Astrocyte (in vitro differentiated cells and primary cell): ENCODE measurements at regions not wholly inside any gene's neighbourhood (a gene's known extent, or its start where the extent isn't known, plus 50 kb on each side); places are given as distances from the start of the nearest gene placed in this dataset.

ENCODE experiments used
- DNase-seq: peaks from one replicate; pipeline ENCODE4 v3.0.0-alpha.2; 2010; ENCODE audit warnings: low read depth
- FAIRE-seq: peaks from 2 replicates; lab custom pipeline; 2011; peaks lifted over from hg19 to GRCh38; lab: Jason Lieb, UNC
- H2AFZ ChIP-seq: 2 replicates; pipeline ENCODE4 v1.6.0; 2012; ENCODE audit warnings: low read depth, low read length, inconsistent platforms
- H3K27ac ChIP-seq: 2 replicates; pipeline ENCODE4 v1.5.1; 2011; ENCODE audit warnings: low read depth, low read length, inconsistent platforms
- H3K27me3 ChIP-seq: 2 replicates; pipeline ENCODE4 v1.6.0; 2011; ENCODE audit warnings: low read length, inconsistent platforms; ENCODE audit not compliant: insufficient read depth
- H3K36me3 ChIP-seq: 2 replicates; pipeline ENCODE4 v1.5.1; 2011; ENCODE audit warnings: low read length, inconsistent platforms; ENCODE audit not compliant: insufficient read depth
- H3K4me1 ChIP-seq: 2 replicates; pipeline ENCODE4 v1.5.1; 2011; ENCODE audit warnings: low read length, inconsistent platforms; ENCODE audit not compliant: insufficient read depth
- H3K4me2 ChIP-seq: 2 replicates; pipeline ENCODE4 v1.6.0; 2012; ENCODE audit warnings: low read length, inconsistent platforms
- H3K4me3 ChIP-seq: 2 replicates; pipeline ENCODE4 v1.5.1; 2011; ENCODE audit warnings: low read depth, mild to moderate bottlenecking, low read length, inconsistent platforms; ENCODE audit not compliant: insufficient read depth
- H3K79me2 ChIP-seq: 2 replicates; pipeline ENCODE4 v1.6.0; 2012; ENCODE audit warnings: mild to moderate bottlenecking, low read length, inconsistent platforms; ENCODE audit not compliant: insufficient read depth
- H3K9ac ChIP-seq: 2 replicates; pipeline ENCODE4 v1.6.0; 2012; ENCODE audit warnings: mild to moderate bottlenecking, low read length, inconsistent platforms
- H3K9me3 ChIP-seq: 2 replicates; pipeline ENCODE4 v1.5.1; 2012; ENCODE audit warnings: low read depth, mild to moderate bottlenecking, low read length, inconsistent platforms; ENCODE audit not compliant: insufficient read depth
- H4K20me1 ChIP-seq: 2 replicates; pipeline ENCODE4 v1.6.0; 2012; ENCODE audit warnings: low read length, inconsistent platforms; ENCODE audit not compliant: insufficient read depth
- H3K27ac Mint-ChIP-seq: one replicate; pipeline ENCODE4 v1.8.0; 2021; ENCODE audit warnings: mild to moderate bottlenecking, mixed read lengths; ENCODE audit not compliant: unreplicated experiment
- H3K27me3 Mint-ChIP-seq: one replicate; pipeline ENCODE4 v1.8.0; 2021; ENCODE audit warnings: low read depth, mixed read lengths; ENCODE audit not compliant: unreplicated experiment
- H3K36me3 Mint-ChIP-seq: one replicate; pipeline ENCODE4 v1.8.0; 2021; ENCODE audit warnings: low read depth, mixed read lengths; ENCODE audit not compliant: unreplicated experiment
- H3K4me1 Mint-ChIP-seq: one replicate; pipeline ENCODE4 v1.8.0; 2021; ENCODE audit warnings: low read depth, mixed read lengths; ENCODE audit not compliant: unreplicated experiment
- H3K4me3 Mint-ChIP-seq: one replicate; pipeline ENCODE4 v1.8.0; 2021; ENCODE audit warnings: mild to moderate bottlenecking, moderate library complexity, mixed read lengths; ENCODE audit not compliant: unreplicated experiment
- H3K9me3 Mint-ChIP-seq: one replicate; pipeline ENCODE4 v1.8.0; 2021; ENCODE audit warnings: mild to moderate bottlenecking, mixed read lengths; ENCODE audit not compliant: unreplicated experiment
- EZH2 ChIP-seq: IDR thresholded peaks from 2 replicates; pipeline ENCODE4 v1.6.1; 2012; ENCODE audit warnings: mild to moderate bottlenecking, low read length, inconsistent platforms; ENCODE audit not compliant: insufficient read depth
- TF ChIP-seq, protein P1 (sequence below): IDR thresholded peaks from 2 replicates; pipeline ENCODE4 v1.5.1; 2011; ENCODE audit warnings: low read depth, mild to moderate bottlenecking, inconsistent platforms, low read length, moderate library complexity; ENCODE audit not compliant: insufficient read depth

DNA sequence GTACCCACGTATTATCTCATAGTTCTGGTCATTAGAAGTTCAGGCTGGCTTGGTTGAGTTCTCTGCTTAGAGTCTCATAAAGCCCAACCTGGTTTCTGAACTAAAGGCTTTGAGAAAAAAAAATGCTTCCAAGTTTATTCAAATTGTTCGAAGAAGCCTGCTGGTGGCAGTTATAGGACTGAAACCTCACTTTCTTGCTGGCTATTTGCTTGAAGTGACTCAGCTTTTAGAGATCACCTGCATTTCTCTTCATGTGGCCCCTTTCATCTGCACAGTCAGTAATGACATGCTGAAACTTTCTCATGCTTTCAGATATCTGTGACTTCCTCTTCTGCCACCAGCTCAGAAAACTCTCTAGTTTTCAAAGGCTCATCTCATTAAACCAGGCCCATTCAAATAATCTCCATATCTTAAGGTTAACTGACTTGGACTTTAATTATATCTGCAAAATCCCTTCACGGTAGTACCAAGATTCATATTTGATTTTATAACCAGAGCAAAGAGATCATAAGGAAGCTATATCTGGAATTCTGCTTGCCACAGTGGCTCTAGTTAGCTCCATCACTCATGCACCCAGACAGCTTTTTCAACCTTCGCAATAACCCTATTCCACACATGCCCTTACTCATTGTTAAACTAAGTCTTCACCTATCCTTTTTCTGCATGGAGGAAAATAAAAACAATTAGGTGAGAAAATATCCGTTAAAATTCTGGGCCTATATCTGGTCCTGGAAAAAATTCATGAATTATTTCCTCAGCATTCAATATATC lies 433.8 kb upstream of the CBLB start:
- Mint-ChIP-seq H3K4me3 (no peak overlapping the region), H3K36me3 (no peaks in the 10 kb centered on the region), H3K27me3 (no peaks in the 10 kb centered on the region), H3K27ac (no peak overlapping the region), H3K4me1 (peaks cover 6% of the 10 kb centered on the region), H3K9me3 (peaks cover 3% of the 10 kb centered on the region)
- Histone ChIP-seq H3K9me3 (no peaks in the 10 kb centered on the region), H3K4me1 (peaks cover 5% of the 10 kb centered on the region), H2AFZ (no peak overlapping the region), H3K9ac (no peak overlapping the region), H3K27ac (no peak overlapping the region), H3K4me2 (no peak overlapping the region), H3K27me3 (no peaks in the 10 kb centered on the region), H3K36me3 (no peaks in the 10 kb centered on the region), H4K20me1 (no peaks in the 10 kb centered on the region), H3K79me2 (no peaks in the 10 kb centered on the region), H3K4me3 (no peak overlapping the region)
- DNase-seq = no peak
- TF ChIP-seq, protein P1, sequence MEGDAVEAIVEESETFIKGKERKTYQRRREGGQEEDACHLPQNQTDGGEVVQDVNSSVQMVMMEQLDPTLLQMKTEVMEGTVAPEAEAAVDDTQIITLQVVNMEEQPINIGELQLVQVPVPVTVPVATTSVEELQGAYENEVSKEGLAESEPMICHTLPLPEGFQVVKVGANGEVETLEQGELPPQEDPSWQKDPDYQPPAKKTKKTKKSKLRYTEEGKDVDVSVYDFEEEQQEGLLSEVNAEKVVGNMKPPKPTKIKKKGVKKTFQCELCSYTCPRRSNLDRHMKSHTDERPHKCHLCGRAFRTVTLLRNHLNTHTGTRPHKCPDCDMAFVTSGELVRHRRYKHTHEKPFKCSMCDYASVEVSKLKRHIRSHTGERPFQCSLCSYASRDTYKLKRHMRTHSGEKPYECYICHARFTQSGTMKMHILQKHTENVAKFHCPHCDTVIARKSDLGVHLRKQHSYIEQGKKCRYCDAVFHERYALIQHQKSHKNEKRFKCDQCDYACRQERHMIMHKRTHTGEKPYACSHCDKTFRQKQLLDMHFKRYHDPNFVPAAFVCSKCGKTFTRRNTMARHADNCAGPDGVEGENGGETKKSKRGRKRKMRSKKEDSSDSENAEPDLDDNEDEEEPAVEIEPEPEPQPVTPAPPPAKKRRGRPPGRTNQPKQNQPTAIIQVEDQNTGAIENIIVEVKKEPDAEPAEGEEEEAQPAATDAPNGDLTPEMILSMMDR = no peak
- no peak for TF ChIP-seq EZH2
- FAIRE-seq = no peak

DNA sequence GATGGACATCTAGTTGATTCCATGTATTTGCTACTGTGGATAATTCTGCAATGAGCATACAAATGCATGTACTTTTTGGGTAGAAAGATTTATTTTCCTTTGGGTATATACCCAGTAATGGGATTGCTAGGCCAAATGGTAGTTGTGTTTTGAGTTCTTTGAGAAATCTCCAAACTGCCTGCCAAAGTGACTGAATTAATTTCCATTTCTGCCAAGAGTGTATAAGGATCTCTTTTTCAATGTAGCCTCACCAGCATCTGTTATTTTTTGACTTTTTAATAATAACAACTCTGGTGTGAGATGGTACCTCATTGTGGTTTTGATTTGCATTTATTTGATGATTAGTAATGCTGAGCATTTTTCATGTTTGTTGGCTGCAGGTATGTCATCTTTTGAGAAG lies 435.0 kb upstream of the CBLB start:
- no peak for TF ChIP-seq EZH2
- TF ChIP-seq, protein P1 = no peak
- Mint-ChIP-seq H3K4me3 (no peak overlapping the region), H3K4me1 (peaks cover 6% of the 10 kb centered on the region), H3K27ac (no peak overlapping the region), H3K9me3 (peaks cover 2% of the 10 kb centered on the region), H3K27me3 (no peaks in the 10 kb centered on the region), H3K36me3 (no peaks in the 10 kb centered on the region)
- H4K20me1 ChIP-seq = no peaks in the 10 kb centered on the region
- H3K36me3 ChIP-seq = no peaks in the 10 kb centered on the region
- H3K27ac ChIP-seq = no peak overlapping the region
- H3K4me2 ChIP-seq = no peak overlapping the region
- no peaks in the 10 kb centered on the region for H3K9me3 ChIP-seq
- no peaks in the 10 kb centered on the region for H3K79me2 ChIP-seq
- FAIRE-seq = no peak
- no peak overlapping the region for H3K4me3 ChIP-seq
- DNase-seq = no peak
- H2AFZ ChIP-seq = no peak overlapping the region
- peaks cover 5% of the 10 kb centered on the region for H3K4me1 ChIP-seq
- no peaks in the 10 kb centered on the region for H3K27me3 ChIP-seq
- H3K9ac ChIP-seq = no peak overlapping the region

DNA sequence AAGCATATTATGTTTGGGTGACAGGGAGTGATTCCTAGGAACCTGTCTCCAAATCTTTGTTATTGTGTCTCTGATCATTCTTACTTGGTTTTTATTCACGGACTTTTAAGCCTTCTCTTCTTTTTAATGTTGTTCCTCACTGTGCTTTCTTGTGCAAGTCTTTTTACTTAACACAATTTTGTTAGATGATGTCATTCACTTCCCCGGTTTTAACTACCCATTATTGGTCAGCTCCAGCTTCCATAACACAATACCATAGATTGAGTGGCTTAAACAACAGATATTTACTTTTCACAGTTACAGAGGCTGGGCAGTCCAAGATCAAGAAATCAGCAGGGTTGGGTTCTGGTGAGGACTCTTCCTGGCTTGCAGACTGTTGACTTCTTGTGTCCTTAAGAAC lies 436.3 kb upstream of the CBLB start:
- Histone ChIP-seq H2AFZ (no peak overlapping the region), H3K4me3 (no peak overlapping the region), H3K79me2 (no peaks in the 10 kb centered on the region), H3K27ac (no peak overlapping the region), H3K27me3 (no peaks in the 10 kb centered on the region), H3K9me3 (no peaks in the 10 kb centered on the region), H3K4me2 (no peak overlapping the region), H3K36me3 (no peaks in the 10 kb centered on the region), H4K20me1 (no peaks in the 10 kb centered on the region), H3K4me1 (no peaks in the 10 kb centered on the region), H3K9ac (no peak overlapping the region)
- Mint-ChIP-seq H3K27ac (no peak overlapping the region), H3K4me1 (peaks cover 4% of the 10 kb centered on the region), H3K27me3 (no peaks in the 10 kb centered on the region), H3K9me3 (peaks cover 2% of the 10 kb centered on the region), H3K36me3 (no peaks in the 10 kb centered on the region), H3K4me3 (no peak overlapping the region)
- FAIRE-seq (peak; percentile 32), DNase-seq (no peak)
- no peak for TF ChIP-seq EZH2
- TF ChIP-seq, protein P1 = no peak
